Activated T-cell treated with anti-CD3 and anti-CD28 coated beads for 24 hours (primary cell): ENCODE measurements at regions not wholly inside any gene's neighbourhood (a gene's known extent, or its start where the extent isn't known, plus 50 kb on each side); places are given as distances from the start of the nearest gene placed in this dataset.
"Not testable (repeated sequence)": the region's sequence is repeated elsewhere in the genome, so short reads cannot be mapped to it uniquely, and the experiment has no call there.

Source experiments
- DNase-seq: peaks from one replicate; pipeline ENCODE4 v3.0.0-alpha.2; 2020; ENCODE audit warnings: low read depth

DNA sequence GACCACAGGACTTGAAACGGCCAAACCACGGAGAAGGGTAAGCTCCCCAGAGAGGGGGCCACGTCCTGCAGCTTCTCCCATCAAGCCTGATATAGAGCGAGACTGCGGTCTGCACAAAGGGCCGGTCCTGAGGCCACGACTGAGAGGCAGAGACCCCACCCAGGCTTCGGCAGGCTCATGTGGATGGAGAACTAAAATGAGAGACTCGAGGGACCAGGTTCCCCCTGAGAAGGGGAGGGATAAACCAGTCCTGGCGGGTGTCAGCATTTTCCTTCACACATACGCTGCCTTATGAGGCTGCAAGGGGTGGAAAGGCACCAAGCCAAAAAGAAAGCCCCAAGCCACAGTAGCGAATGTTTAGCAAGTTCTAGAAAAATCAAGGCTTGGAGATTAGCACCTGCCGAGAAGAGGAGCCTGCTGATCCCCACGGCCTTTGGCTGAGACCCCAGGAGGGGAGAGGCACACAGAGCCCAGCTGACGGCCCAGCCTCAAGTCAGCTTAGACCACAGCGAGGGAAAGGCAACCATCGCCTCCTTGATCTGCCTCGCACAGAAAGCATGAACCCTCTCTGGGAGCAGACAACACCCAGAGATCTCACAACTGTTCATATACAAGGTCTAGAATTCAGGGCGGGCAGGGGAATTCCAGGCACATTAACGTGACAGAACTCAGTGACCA is 92.6 kb upstream of the RNF32 start:
- no peak for DNase-seq

DNA sequence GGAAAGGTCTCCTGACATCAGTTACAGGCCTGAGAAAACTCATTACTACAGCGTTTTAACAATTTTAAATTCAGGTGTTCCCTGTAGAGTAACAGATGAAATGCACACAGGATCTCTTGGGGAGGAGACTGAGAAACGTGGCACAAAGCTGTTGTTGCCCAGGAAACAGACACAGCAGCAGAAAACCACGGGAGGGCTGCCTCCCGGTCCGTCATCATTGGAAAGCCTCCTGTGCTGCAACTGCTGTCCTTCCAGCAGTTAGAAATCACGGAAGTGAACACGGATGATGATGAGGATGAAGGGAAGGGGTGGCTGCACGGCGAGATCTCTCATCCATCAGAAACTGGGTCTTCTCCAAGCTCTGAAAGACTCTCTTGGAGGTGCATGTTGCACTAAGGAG is 94.6 kb upstream of the RNF32 start:
- no peak for DNase-seq

DNA sequence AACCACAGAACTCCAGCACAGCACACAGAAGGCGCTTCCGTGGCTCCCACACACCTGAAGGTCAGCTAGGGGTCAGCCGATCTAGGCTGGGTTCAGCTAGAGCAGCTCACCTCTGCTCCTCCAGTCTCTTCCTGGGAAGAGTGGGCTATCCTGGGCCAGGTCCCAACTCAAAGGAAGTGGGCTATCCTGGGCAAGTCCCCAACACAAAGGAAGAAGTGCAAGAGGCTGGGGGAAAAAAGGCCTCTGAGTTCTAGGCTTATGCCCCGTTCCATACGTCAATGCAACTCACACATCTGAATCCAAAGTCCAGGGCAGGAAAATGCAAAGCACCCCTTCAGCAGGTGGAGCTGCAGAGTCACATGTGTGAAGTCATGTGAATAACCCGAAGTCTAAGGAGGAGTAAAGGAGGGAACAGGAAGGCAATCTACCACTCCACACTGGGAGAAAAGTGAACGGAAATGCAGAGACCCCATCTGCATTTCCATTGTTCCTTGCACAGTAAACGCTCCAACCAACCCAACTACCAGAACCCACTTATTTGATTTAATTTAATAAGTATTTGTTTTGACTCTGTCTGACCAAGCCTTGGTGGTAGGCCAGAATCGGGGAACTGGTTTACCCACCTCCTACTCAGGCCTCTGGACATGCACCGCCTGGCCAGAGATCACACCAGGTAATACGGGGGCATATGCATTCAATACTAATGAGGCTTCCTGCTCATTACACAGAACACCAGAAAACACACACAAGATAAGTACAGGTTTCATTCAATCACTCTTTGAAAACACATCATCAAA is 95.5 kb upstream of the RNF32 start:
- DNase-seq: no peak

DNA sequence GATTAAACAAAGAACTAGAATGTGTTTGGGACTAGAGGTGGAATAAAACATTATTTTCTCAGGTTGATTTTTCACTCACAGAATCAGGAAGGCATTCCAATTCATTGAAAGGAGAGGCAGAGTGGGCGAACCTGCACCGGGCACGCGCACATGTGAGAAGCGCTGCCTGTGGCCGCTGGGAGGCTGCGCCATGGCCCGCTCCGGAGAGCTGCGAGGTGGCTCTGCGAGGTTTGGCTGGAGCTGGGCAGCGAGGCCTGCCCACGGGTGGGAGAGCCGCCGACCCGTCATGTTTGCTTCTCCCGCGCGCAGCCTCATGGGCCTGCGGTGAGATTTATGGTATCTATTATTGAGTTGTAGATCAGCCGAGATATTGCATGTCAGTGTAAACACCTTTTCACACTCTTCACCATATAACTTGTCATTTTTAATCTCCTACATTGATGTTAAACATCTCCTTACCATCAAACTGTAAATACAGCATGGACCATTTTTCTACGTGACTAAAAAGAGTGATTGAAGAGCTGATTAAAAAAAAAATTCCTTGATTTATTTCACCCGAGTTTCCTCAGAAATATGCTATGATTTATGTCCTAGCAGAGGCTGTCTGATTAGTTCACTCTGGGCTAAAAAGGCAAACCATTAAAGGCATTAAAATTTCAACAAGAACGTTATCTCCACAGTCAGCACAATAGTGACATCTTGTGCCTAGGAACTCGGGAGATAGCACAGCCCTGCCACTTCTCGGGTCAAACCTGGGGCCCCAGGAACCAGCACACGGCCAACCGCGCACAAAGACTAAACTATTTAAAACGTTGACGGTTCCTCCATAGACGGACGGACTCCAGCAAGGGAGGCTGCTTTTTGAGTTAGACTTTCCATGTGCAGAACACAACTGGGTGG is 96.6 kb upstream of the RNF32 start:
- no peak for DNase-seq

DNA sequence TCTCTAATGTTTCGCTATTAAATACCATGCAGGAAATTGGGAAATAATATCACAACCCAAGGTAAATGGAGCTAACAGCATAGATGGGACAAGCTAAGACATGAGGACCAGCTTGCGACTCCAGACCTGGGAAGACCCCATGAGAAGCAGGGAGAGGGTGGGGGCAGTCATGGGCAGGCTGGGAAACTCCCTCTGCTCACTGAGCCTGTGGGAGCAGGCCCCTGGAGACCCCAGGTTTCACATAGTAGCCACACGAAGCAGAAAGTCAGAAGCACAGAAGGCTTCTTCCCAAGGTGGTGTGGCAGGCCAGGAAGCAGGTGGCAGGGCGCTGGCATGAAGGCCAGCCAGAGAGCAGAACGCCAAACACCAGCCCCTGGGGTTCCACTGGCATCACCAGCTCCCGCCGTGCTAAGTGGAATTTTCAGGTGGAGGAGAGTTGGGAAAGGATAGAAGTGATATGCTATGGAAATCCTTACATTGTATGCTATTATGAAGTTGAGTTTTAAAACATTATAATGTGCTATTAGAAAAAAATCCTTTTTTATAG is 99.9 kb upstream of the RNF32 start:
- DNase-seq: no peak

DNA sequence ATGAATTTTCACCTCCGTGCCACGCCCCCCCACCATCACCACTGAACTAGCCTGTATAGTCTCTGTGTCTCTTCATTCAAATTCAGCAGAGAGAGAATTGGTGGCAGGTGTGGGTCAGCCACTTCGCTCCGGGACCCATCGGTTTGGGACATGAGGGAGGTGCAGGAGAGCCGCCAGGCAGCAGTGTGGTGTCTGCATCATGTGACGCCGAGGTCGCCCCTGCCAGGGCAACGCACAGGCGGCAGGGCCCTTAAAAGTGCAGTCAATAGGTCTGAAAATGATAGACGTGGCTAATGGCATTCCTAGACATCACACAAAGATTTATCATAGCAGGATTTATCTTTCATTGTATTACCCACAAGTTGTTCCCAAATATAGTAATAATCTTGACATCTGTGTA is 100.6 kb upstream of the RNF32 start:
- DNase-seq: no peak

DNA sequence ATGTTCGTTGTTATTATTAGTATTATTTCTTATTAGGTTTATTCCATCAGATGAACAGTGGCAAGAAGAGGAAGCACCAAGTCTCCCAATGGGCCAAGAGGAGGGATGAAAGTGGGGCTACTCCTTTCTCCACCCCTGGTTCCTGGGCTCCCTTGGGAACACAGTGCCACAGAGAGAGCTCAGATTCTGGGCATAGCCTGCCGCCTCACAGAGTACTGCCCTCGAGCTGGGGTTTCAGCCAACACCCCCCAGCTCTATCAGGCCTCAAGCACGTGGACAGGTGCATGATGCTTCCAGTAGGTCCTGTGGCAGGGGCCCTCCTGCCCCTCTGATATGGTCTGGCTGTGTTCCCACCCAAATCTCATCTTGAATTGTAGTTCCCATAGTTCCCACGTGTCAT is 103.6 kb upstream of the RNF32 start:
- no peak for DNase-seq

DNA sequence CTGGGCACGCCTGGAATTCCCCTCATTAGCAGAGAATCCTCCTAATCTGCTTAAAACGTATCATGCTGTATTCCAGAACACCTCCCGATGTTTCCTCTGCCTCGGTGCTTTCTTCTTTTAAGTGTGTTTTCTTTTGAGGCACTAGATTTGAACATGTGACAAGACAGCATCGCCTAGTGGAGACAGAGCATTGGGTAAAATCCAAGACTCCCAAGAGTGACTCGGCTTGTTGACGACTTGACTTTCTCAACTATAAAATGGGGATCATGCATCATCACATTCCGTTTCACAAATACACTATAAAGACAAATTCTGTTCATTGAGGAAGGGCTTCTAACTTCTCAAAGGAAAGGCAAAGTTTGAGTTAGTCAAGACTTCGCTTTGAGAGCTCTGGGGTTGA is 105.6 kb upstream of the RNF32 start:
- DNase-seq: no peak

DNA sequence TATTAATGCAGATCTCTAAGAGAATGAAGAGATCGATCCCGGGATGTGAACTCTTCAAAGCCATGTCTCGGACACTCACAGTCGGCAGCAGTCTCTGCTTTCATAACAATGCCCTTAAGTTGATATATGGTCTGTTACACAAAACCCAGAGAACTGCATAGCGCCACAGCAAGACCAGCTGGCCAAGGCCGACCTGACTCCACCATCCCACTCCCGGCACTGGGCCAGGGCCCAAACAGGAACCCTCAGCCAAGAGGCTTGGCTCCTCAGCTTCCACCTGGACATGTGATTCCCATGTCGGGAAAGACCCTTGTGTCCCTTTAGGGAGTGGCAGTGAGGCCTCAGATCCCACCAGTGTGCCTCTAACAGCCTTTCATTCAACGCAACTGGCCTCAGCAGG is 106.6 kb upstream of the RNF32 start:
- DNase-seq: no peak

DNA sequence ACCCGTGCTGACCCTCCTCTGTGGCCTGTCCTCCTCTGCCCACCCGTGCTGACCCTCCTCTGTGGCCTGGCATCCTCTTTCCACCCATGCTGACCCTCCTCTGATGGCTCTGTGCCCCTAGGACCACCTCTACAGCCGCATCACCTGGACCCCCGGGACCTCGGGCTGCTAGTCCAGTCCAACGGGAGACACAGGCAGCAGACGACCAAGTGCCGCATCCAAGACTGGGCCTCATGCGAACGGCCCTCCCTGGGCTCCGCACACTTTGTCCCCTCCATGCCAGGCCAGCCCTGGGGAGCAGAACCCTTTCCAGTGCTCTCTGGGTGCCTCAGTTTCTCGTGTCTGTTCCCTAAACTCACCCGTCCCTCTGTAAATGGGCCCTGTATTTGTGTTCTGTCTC is 107.2 kb upstream of the RNF32 start:
- no peak for DNase-seq

DNA sequence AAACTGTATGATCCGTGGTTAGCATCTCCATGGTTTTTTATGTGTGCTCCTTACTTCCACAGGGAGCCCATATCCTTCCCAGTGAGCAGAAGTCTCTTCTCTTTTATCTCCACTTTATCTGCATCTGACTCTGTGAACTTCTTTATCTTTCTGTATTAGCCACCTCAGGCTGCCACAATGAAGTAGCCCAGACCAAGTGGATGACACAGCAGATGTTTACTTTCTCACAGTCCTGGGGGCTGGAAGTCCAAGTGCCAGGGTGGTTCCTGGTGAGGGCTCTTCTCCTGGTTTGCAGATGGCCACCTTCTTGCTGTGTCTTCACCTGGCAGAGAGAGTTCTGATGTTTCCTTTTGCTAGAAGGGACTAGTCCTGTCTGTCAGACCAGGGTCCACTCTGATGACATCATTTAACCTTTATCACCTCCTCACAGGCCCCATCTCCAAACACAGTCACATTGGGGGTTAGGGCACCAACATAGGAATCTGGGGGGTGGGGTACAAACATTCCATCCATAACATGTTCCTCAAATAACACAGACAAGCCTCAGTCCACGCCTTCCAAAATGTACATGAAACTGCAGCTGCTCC is 108.5 kb upstream of the RNF32 start:
- DNase-seq: no peak

DNA sequence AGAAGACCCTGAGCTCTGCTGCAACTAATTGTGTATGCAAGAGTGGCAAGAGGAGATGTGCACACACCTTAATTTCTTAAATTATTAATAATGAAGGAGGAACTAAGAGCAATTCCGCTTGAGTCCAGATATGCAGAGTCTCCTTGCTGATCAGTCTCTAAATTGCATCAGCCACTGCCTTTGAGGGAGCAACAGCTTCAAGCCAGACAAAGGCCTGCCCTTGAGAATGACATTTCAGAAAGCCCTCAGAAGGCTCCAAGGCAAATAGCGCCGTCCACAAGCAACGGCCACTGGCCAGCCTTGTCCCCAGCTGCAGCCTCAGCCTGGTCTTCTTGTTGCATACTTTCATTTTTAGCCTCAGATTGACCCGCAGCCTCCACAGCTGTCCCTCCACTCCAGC is 110.6 kb upstream of the RNF32 start:
- DNase-seq: no peak

DNA sequence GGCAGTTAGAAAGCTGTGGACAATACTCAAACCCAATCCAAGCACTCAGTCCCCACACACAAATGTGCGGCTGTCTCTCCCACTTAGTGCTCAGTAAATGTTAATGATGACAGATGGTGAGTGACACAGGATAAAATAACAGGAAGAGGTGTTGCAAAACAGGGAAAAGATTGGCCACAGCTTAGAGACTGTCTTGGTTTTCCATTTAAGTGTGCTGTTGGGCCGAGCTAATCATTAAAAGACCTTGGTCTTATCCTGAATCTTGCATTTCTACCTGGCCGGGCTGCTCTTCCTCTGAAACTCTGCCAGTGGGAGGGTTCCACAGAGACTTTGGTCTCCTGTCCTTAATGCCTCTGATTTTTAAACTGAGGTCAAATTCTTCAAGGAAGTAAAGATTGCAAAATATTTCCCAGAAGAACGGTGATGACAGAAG is 113.1 kb upstream of the RNF32 start:
- no peak for DNase-seq

DNA sequence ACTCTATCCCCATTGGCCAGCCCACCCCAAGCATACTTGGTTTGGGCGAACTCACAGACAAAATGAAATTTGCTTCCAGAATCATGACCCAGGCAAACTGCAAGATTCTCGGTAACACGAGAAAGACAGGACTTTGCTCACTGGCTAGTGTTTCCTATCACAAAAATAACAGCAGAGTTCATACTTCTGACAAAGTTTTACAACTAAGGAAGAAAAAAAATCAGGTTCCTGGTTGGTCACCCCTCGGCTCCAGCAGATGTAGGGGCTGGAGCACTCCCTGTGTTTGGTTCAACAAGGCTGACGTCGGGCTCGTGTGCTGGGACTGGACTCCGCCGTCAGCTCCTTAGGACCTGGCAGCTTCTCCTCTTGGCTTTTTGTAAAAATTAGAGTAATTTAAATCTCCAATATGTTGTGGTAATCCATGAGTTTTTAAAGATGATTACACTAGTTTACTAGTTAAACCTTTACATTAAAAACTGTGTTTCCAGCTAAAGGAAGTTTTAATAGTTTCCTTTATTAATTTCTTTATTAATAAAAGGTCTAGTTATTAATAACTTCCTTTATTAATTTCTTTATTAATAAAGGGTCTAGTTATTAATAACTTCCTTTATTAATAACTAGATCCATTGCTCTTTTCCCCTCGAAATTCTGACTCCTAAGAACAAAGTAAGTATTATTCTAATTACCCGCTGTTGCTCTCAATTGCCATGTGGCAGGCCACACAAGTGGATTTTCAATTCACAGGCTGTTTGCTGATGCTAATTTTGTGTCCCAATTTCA is 115.6 kb upstream of the RNF32 start:
- DNase-seq: no peak

DNA sequence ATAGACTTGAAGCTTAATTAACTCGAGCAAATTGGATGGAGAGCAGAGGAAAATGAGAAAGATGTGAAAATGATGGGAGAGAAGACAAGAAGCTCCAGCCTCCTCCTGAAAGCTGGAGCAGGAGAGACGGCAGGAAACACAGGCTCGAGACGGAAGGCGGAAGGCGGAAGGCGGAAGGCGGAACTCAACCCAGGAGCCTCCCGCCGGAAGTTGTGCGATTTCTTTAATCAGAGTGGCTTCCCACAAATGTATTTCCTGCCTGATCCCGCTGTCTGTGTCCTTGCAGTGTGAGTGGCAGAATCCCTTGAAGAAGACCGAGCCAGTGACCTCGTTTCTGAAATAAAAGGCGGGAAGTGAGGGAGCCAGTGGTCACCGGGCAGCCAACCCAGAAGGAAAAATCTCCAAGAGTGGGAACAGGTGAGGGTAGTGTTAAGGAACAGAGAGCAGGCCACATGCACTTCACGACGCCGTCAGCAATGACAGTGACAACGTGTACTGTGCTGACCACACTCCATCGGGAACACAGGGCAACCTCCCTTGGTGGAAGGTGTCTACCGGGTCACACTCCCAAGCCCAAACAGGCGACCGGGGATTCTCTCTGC is 117.0 kb upstream of the RNF32 start:
- no peak for DNase-seq

DNA sequence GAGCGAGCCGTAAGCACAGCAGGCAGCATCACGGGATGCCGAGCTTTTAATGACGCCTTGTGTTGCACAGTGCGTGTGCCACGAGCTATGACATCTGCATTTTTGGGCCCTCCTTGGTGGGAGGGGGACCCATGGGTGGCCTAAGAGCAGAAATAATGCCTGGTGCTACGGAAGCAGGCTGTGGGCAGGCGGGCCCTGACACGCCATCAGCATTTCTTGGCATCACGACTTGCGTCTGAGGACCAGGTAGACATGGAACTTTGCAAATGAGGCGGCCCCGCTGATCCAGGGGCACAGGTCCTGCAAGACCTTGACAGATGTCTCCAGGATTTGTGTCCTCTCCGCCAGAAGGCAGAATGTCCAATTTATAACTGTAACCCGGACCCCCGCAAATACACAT is 117.8 kb upstream of the RNF32 start:
- DNase-seq: no peak

DNA sequence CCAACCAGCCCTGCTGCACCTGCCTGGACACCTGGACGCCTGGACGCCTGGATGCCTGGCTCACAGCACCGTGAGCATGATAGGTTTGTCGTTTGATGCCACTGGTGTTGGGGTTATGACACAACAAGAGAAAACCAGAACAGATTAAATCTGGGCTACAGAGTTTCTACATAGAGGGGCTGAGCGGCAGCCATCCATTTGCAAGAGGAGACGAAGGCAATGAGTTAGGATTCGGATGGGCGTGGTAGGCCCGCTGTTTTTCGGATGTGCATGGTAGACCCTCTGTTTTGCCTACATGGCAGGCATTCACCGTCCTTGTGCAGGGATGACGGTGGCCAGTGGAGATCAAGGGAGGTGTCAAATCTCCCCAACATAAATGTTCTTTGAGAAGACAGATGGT is 121.5 kb upstream of the RNF32 start:
- DNase-seq: no peak

DNA sequence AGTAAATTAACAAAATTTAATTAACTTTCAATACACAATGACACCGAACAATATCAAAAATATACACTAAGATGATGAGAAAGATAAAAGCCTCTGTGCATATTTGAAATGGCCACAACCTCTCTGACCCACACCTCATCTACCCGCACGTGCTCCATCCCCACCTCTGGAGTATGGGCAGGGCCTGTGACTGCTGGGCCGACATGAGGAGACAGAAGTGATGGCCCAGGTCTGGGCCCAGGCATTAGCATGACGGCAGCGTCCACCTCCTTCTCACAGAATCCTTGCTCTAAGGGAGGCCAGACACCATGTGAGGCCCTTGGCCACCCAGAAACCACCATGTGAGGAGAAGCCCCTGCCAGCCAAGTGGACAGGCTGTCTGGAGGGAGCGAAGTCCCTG is 122.1 kb upstream of the RNF32 start:
- no peak for DNase-seq

DNA sequence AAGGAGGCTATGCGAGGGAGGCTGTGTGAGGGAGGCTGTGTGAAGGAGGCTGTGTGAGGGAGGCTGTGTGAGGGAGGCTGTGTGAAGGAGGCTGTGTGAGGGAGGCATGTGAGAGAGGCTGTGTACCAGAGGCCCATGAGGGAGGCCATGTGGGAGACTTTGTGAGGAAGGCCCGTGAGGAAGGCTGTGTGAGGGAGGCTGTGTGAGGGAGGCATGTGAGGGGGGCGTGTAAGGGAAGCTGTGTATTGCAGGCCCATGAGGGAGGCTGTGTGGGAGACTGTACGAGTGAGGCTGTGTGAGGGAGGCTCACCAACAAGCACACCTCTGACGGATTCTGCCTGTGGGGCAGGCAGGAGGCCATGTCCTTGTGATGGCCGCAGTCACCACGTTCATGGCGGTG is 122.7 kb upstream of the RNF32 start:
- DNase-seq: not testable (repeated sequence)

DNA sequence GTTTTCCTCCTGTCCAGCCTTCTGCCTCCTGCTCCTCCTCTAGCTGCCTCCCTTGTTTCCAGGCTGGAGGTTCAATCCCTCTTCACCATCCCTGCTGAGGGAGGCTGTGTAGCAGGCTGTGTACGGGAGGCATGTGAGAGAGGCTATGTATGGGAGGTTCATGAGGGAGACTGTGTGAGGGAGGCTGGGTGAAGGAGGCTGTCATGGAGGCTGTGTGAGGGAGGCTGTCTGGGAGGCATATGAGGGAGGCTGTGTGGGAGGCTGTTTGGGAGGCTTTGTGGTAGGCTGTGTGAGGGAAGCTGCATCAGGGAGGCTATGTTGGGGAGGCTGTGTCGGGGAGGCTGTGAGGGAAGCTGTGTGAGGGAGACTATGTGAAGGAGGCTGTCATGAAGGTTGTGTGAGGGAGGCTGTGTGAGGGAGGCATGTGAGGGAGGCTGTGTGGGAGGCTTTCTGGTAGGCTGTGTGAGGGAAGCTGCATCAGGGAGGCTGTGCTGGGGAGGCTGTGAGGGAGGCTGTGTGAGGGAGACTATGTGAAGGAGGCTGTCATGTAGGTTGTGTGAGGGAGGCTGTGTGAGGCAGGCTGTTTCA is 123.7 kb upstream of the RNF32 start:
- no peak for DNase-seq
